Sigmoid colon (tissue), 4 donors: ENCODE measurements at regions not wholly inside any gene's neighbourhood (a gene's known extent, or its start where the extent isn't known, plus 50 kb on each side); places are given as distances from the start of the nearest gene placed in this dataset.

Experiments used
- EP300 ChIP-seq, 4 donors: sonication (generic); formaldehyde crosslinking; IDR thresholded peaks; one replicate each; pipeline ENCODE4 v1.6.1; 2017; ENCODE audit warnings: antibody characterized with exemption in 4 of 4
- POLR2A ChIP-seq, 2 donors: fragments of 450-650 bp; IDR thresholded peaks; one replicate each; pipeline ENCODE4 v1.6.1; 2016; ENCODE audit warnings: antibody characterized with exemption in 2 of 2, mild to moderate bottlenecking in 2 of 2, moderate library complexity in 2 of 2
- POLR2AphosphoS5 ChIP-seq, 4 donors: sonication (generic); formaldehyde crosslinking; IDR thresholded peaks; one replicate each; pipeline ENCODE4 v1.6.1; 2017; ENCODE audit warnings: antibody characterized with exemption in 4 of 4
- TF ChIP-seq, protein P1 (sequence below), 4 experiments: fragments of 450-650 bp in 3 of 4; fragments of 200-600 bp in 1 of 4; IDR thresholded peaks; one replicate each; pipeline ENCODE4 v1.5.1; 2016 to 2019; ENCODE audit warnings: antibody characterized with exemption in 4 of 4, mild to moderate bottlenecking in 3 of 4, moderate library complexity in 2 of 4

DNA sequence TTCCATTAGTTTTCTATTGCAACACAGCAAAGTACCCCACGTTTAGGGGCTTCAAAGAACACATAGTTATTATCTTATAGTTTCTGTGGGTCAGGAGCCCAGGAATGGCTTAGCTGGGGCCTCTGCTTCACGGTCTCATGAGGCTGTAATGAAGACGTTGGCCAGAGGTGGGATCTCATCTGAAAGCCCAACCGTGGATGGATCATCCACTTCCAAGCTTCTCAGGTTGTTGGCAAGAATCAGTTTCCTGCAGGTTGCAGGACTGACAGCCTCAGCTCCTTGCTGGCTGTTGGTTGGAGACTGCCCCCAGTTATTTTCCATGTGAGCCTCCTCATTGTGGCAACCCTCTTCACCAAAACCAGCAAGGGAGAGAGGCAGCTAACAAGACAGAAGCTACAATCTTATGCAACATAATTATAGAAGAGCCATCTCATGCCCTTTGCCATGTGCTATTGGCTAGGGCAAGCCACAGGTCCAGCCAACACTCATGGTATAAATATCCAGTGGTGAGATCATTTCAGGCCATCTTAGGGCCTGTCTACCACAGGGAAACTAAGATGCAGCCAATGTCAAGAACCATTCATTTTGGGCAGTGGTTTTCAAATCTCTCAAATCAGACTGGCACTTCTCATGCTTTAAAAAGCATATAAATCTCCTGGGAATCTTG is 452.4 kb downstream of the MED13L start:
- TF ChIP-seq, protein P1, sequence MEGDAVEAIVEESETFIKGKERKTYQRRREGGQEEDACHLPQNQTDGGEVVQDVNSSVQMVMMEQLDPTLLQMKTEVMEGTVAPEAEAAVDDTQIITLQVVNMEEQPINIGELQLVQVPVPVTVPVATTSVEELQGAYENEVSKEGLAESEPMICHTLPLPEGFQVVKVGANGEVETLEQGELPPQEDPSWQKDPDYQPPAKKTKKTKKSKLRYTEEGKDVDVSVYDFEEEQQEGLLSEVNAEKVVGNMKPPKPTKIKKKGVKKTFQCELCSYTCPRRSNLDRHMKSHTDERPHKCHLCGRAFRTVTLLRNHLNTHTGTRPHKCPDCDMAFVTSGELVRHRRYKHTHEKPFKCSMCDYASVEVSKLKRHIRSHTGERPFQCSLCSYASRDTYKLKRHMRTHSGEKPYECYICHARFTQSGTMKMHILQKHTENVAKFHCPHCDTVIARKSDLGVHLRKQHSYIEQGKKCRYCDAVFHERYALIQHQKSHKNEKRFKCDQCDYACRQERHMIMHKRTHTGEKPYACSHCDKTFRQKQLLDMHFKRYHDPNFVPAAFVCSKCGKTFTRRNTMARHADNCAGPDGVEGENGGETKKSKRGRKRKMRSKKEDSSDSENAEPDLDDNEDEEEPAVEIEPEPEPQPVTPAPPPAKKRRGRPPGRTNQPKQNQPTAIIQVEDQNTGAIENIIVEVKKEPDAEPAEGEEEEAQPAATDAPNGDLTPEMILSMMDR (IDR thresholded peaks at IDR 0.05): no peak
- TF ChIP-seq POLR2AphosphoS5 (IDR thresholded peaks at IDR 0.05): no peak
- TF ChIP-seq POLR2A (IDR thresholded peaks at IDR 0.05): no peak
- no peak for TF ChIP-seq EP300 (IDR thresholded peaks at IDR 0.05)
